Natural killer cell (primary cell): ENCODE measurements at regions not wholly inside any gene's neighbourhood (a gene's known extent, or its start where the extent isn't known, plus 50 kb on each side); places are given as distances from the start of the nearest gene placed in this dataset.

Experiments used
- ATAC-seq, 3 donors: fragments of 150-1000 bp in 2 of 3; fragments of 200-7000 bp in 1 of 3; cut with Tn5 transposase; 1 replicate in 1 of 3; 2 replicates in 2 of 3; pipeline ENCODE4 v1.10.0; 2021; ENCODE audit warnings: mild to moderate bottlenecking in 2 of 3, moderate library complexity in 2 of 3
- DNase-seq, 2 donors: peaks; one replicate each; pipeline versions ENCODE4 v3.0.0 to v3.0.0-alpha.2; 2013 to 2021; ENCODE audit warnings: mixed read lengths in 1 of 2
- H3K27ac ChIP-seq: one replicate; pipeline ENCODE4 v1.5.1; 2013; ENCODE audit warnings: mild to moderate bottlenecking, low read length
- H3K27me3 ChIP-seq: one replicate; pipeline ENCODE4 v1.6.1; 2013; ENCODE audit warnings: low read length; ENCODE audit not compliant: control insufficient read depth, insufficient read depth
- H3K36me3 ChIP-seq: one replicate; pipeline ENCODE4 v1.6.1; 2013; ENCODE audit warnings: low read length; ENCODE audit not compliant: control insufficient read depth, insufficient read depth
- H3K4me1 ChIP-seq: one replicate; pipeline ENCODE4 v1.6.1; 2013; ENCODE audit warnings: low read length; ENCODE audit not compliant: control insufficient read depth, insufficient read depth
- H3K4me3 ChIP-seq: one replicate; pipeline ENCODE4 v1.5.1; 2013; ENCODE audit warnings: low read length
- H3K9me3 ChIP-seq: one replicate; pipeline ENCODE4 v1.6.1; 2013; ENCODE audit warnings: low read length; ENCODE audit not compliant: control insufficient read depth, insufficient read depth
- H3K27ac Mint-ChIP-seq, 2 donors: one replicate each; pipeline ENCODE4 v1.8.0; 2022; ENCODE audit warnings: mild to moderate bottlenecking in 2 of 2, mixed read lengths in 2 of 2, moderate library complexity in 1 of 2
- H3K27me3 Mint-ChIP-seq, 2 donors: one replicate each; pipeline ENCODE4 v1.8.0; 2022; ENCODE audit warnings: low read depth in 2 of 2, mixed read lengths in 2 of 2
- H3K36me3 Mint-ChIP-seq: one replicate; pipeline ENCODE4 v1.8.0; 2022; ENCODE audit warnings: mixed read lengths
- H3K4me1 Mint-ChIP-seq, 2 donors: one replicate each; pipeline ENCODE4 v1.8.0; 2022; ENCODE audit warnings: mixed read lengths in 2 of 2
- H3K4me3 Mint-ChIP-seq: one replicate; pipeline ENCODE4 v1.8.0; 2022; ENCODE audit warnings: mild to moderate bottlenecking, moderate library complexity, mixed read lengths
- H3K9me3 Mint-ChIP-seq, 2 donors: one replicate each; pipeline ENCODE4 v1.8.0; 2022; ENCODE audit warnings: mixed read lengths in 2 of 2
- CTCF ChIP-seq: fragments of 200-600 bp; IDR thresholded peaks from one replicate; pipeline ENCODE4 v1.8.0; 2022; ENCODE audit warnings: antibody characterized with exemption
- WGBS: methylation state at CpG from one replicate; pipeline ENCODE4 v1.1.7; 2013; ENCODE audit warnings: missing lambda C conversion rate; ENCODE audit not compliant: insufficient coverage; 5-methylcytosine and 5-hydroxymethylcytosine counted together
- intact Hi-C: fragments of 100-400 bp; cut with micrococcal nuclease; formaldehyde crosslinking; loops from one replicate; pipeline ENCODE4 v1.14.2; 2022

- no peaks in the 10 kb centered on the region for H3K9me3 ChIP-seq
- ATAC-seq, result no peak
- no peaks in the 10 kb centered on the region for H3K27me3 Mint-ChIP-seq
- TF ChIP-seq CTCF, result no peak
- intact Hi-C loops, result no loop called here
- H3K36me3 Mint-ChIP-seq, result no peaks in the 10 kb centered on the region
- 94% methylated on average over 16 of the region's 16 CpGs for WGBS
- H3K27ac ChIP-seq, result no peak overlapping the region
- H3K27me3 ChIP-seq, result no peaks in the 10 kb centered on the region
- no peak overlapping the region for H3K27ac Mint-ChIP-seq
- H3K4me1 ChIP-seq, result no peaks in the 10 kb centered on the region
- no peak overlapping the region for H3K4me3 Mint-ChIP-seq
- H3K4me3 ChIP-seq, result no peak overlapping the region
- no peaks in the 10 kb centered on the region for H3K4me1 Mint-ChIP-seq
- no peaks in the 10 kb centered on the region for H3K36me3 ChIP-seq
- DNase-seq, result no peak
- H3K9me3 Mint-ChIP-seq, result no peaks in the 10 kb centered on the region
Observed at GRCh38 chr5:60487885-60488442, 212.0 kb downstream of the DEPDC1B start.

GRCh38 chr5:60487476-60487875, 212.5 kb downstream of the DEPDC1B start:
- Histone ChIP-seq H3K4me1 (no peaks in the 10 kb centered on the region), H3K27ac (no peak overlapping the region), H3K4me3 (no peak overlapping the region), H3K27me3 (no peaks in the 10 kb centered on the region), H3K36me3 (no peaks in the 10 kb centered on the region), H3K9me3 (no peaks in the 10 kb centered on the region)
- WGBS, result 66% methylated on average over 2 of the region's 2 CpGs
- no peaks in the 10 kb centered on the region for H3K36me3 Mint-ChIP-seq
- no peak overlapping the region for H3K4me3 Mint-ChIP-seq
- no peaks in the 10 kb centered on the region for H3K4me1 Mint-ChIP-seq
- TF ChIP-seq CTCF, result no peak
- no peak for ATAC-seq
- intact Hi-C loops, result no loop called here
- H3K27me3 Mint-ChIP-seq, result no peaks in the 10 kb centered on the region
- H3K27ac Mint-ChIP-seq, result no peak overlapping the region
- H3K9me3 Mint-ChIP-seq, result no peaks in the 10 kb centered on the region
- no peak for DNase-seq

- Mint-ChIP-seq H3K36me3 (no peaks in the 10 kb centered on the region), H3K27ac (no peak overlapping the region), H3K4me1 (no peaks in the 10 kb centered on the region), H3K9me3 (peaks cover 0 to 2% of the 10 kb centered on the region in 2 donors), H3K4me3 (no peak overlapping the region), H3K27me3 (no peaks in the 10 kb centered on the region)
- no CpG with 5 or more reads among the region's 1 CpG for WGBS
- H3K36me3 ChIP-seq, result no peaks in the 10 kb centered on the region
- DNase-seq, result no peak
- intact Hi-C loops, result no loop called here
- ATAC-seq, result no peak
- no peak overlapping the region for H3K27ac ChIP-seq
- H3K4me3 ChIP-seq, result no peak overlapping the region
- no peaks in the 10 kb centered on the region for H3K9me3 ChIP-seq
- no peaks in the 10 kb centered on the region for H3K27me3 ChIP-seq
- H3K4me1 ChIP-seq, result no peaks in the 10 kb centered on the region
- TF ChIP-seq CTCF, result no peak
Observed at GRCh38 chr5:60485361-60485760, 214.6 kb downstream of the DEPDC1B start.

GRCh38 chr5:60483050-60483449, 216.9 kb downstream of the DEPDC1B start:
- H3K27me3 Mint-ChIP-seq, result no peaks in the 10 kb centered on the region
- Histone ChIP-seq H3K4me3 (no peak overlapping the region), H3K36me3 (no peaks in the 10 kb centered on the region), H3K27me3 (no peaks in the 10 kb centered on the region), H3K9me3 (no peaks in the 10 kb centered on the region), H3K27ac (no peak overlapping the region), H3K4me1 (no peaks in the 10 kb centered on the region)
- H3K4me3 Mint-ChIP-seq, result no peak overlapping the region
- no peak for DNase-seq
- no peak overlapping the region for H3K27ac Mint-ChIP-seq
- no peak for ATAC-seq
- H3K4me1 Mint-ChIP-seq, result no peaks in the 10 kb centered on the region
- H3K9me3 Mint-ChIP-seq, result peaks cover 0 to 2% of the 10 kb centered on the region in 2 donors
- intact Hi-C loops, result no loop called here
- no peaks in the 10 kb centered on the region for H3K36me3 Mint-ChIP-seq
- no peak for TF ChIP-seq CTCF
